A172 (cell line): ENCODE measurements at regions not wholly inside any gene's neighbourhood (a gene's known extent, or its start where the extent isn't known, plus 50 kb on each side); places are given as distances from the start of the nearest gene placed in this dataset.
"Not testable (repeated sequence)": the region's sequence is repeated elsewhere in the genome, so short reads cannot be mapped to it uniquely, and the experiment has no call there.

Source experiments
- DNase-seq: peaks from one replicate; pipeline ENCODE4 v3.0.0-alpha.2; 2015; ENCODE audit warnings: low spot score

GRCh38 chr5:89083791-89084190 is 200.8 kb upstream of the MEF2C start:
- DNase-seq = no peak

GRCh38 chr5:89081360-89081759 is 198.4 kb upstream of the MEF2C start:
- DNase-seq = no peak

- DNase-seq = no peak
Observed at GRCh38 chr5:89080467-89081116, 197.6 kb upstream of the MEF2C start.

- no peak for DNase-seq
Observed at GRCh38 chr5:89072842-89073672, 190.1 kb upstream of the MEF2C start.

- no peak for DNase-seq
Observed at GRCh38 chr5:89071941-89072331, 189.0 kb upstream of the MEF2C start.

- DNase-seq = no peak
Observed at GRCh38 chr5:89071101-89071940, 188.3 kb upstream of the MEF2C start.

- no peak for DNase-seq
Observed at GRCh38 chr5:89069591-89069990, 186.6 kb upstream of the MEF2C start.

GRCh38 chr5:89067362-89067761 is 184.4 kb upstream of the MEF2C start:
- no peak for DNase-seq

GRCh38 chr5:89065919-89066318 is 182.9 kb upstream of the MEF2C start:
- no peak for DNase-seq

GRCh38 chr5:89064736-89065135 is 181.8 kb upstream of the MEF2C start:
- no peak for DNase-seq

GRCh38 chr5:89064054-89064453 is 181.1 kb upstream of the MEF2C start:
- no peak for DNase-seq

- DNase-seq = no peak
Observed at GRCh38 chr5:89060768-89061167, 177.8 kb upstream of the MEF2C start.

GRCh38 chr5:89059274-89059673 is 176.3 kb upstream of the MEF2C start:
- DNase-seq = no peak

- no peak for DNase-seq
Observed at GRCh38 chr5:89055695-89056085, 172.7 kb upstream of the MEF2C start.

GRCh38 chr5:89055015-89055694 is 172.2 kb upstream of the MEF2C start:
- no peak for DNase-seq

- no peak for DNase-seq
Observed at GRCh38 chr5:89053547-89053946, 170.6 kb upstream of the MEF2C start.

- DNase-seq = not testable (repeated sequence)
Observed at GRCh38 chr5:89050062-89050461, 167.1 kb upstream of the MEF2C start.

- no peak for DNase-seq
Observed at GRCh38 chr5:89047571-89047970, 164.6 kb upstream of the MEF2C start.

GRCh38 chr5:89045216-89045615 is 162.2 kb upstream of the MEF2C start:
- DNase-seq = no peak

- no peak for DNase-seq
Observed at GRCh38 chr5:89044674-89045200, 161.8 kb upstream of the MEF2C start.

GRCh38 chr5:89043676-89044075 is 160.7 kb upstream of the MEF2C start:
- peak; percentile 68 for DNase-seq

- DNase-seq = no peak
Observed at GRCh38 chr5:89042746-89043145, 159.8 kb upstream of the MEF2C start.
